Ureter (tissue), 1 donor: ENCODE measurements at regions not wholly inside any gene's neighbourhood (a gene's known extent, or its start where the extent isn't known, plus 50 kb on each side); places are given as distances from the start of the nearest gene placed in this dataset.
"Not testable (repeated sequence)": the region's sequence is repeated elsewhere in the genome, so short reads cannot be mapped to it uniquely, and the experiment has no call there.

Experiments used
- DNase-seq: peaks from one replicate; pipeline ENCODE4 v3.0.0-alpha.2; 2020; ENCODE audit warnings: low spot score
- donor health status: DM: yes; HTN: yes; CAD: no.

- DNase-seq, result no peak
Observed at GRCh38 chr17:6257336-6257735, 177.6 kb downstream of the AIPL1 start.

DNA sequence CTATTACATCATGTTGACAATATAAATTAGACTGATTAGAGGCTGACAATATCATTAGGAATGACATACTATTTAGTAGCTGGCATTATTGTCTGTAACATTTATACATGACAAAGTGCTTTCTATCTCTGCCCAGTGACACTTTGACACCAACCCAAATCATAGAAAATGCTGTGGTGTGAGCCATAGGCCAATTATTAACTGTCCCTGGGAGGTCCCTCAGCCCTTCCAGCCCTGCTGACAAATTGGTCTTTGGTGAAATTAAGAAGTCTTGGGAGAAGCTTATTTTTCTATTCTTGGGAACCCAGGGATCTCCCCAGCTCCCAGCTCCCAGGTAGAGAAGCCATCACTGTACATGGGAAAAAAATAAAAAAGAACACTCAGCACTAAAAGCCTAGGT, 179.6 kb downstream of the AIPL1 start:
- no peak for DNase-seq

- no peak for DNase-seq
Observed at GRCh38 chr17:6254036-6254435, 180.9 kb downstream of the AIPL1 start.

DNA sequence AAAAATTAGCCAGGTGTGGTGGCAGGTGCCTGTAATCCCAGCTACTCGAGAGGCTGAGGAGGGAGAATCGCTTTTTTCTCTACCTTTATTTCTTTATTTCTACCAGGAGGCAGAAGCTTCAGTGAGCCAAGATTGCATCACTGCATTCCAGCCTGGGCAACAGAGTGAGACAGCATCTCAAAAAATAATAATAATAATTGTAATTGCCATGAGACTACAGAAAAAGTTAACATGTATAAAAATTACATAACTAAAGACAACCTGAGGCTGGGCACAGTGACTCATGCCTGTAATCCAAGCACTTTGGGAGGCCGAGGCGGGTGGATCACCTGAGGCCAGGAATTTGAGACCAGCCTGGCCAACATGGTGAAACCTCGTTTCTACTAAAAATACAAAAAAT, 181.5 kb downstream of the WSCD1 start:
- DNase-seq, result not testable (repeated sequence)

DNA sequence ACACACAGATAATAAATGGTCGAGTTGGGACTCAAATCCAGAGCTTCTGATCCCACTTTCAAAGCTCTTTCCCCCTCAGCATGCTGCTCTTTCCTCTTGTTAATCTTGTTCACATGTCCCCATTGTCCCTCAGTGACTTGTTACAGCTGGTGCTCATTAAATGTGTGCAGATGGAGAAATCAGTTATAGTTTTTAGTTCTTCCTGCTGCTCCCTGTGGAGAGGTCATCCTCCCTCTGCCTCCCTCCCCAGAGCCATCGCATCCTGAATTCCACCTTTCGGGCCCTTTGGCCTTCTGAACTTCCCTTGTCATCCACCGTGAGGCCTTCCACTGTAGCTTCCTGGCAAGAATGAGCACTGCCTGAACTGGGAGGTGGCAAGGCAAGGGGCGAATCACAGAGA, 179.6 kb downstream of the WSCD1 start:
- DNase-seq, result no peak

GRCh38 chr17:6248061-6248460, 177.9 kb downstream of the WSCD1 start:
- DNase-seq, result no peak

GRCh38 chr17:6245301-6246177, 175.4 kb downstream of the WSCD1 start:
- no peak for DNase-seq

GRCh38 chr17:6244796-6245195, 174.6 kb downstream of the WSCD1 start:
- DNase-seq, result no peak

- DNase-seq, result no peak
Observed at GRCh38 chr17:6244253-6244652, 174.1 kb downstream of the WSCD1 start.

DNA sequence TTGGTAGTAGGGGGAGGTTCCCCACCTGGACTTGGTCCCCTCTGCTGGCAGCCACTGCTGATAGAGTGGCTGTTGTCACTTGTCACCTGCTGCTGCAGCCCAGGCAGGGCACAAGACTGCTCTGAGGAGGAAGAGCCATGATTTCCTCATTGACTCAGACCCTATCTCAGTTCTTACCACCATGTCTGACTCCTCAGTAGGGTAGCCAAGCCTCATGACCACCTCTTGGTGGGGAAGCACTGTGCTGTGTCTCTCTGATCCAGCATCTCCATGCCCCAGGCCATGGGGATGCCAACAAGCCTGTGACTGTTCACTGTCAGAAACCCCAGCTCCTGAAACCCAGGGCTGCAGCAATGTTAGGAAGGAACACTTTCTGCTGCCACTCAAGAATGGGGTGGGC, 173.0 kb downstream of the WSCD1 start:
- DNase-seq, result no peak

DNA sequence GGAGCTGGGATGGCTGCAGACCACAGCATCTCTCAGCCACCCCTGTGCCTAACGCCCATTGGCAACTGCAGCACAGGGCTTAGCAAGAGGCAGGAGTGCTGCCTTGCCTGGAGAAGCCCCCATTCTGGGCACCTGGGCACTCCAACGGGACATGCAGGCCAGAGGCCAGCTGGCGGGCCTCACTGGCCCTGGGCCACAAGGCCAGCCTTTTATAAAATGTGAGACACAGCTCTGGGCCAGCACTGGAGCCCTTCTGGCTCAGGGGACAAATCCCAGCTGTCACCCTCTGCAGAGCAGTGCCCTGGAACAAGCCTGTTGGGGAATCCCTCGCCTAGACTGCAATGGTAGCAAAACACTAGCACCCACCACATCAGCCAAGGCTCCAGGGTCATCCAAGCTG, 171.8 kb downstream of the WSCD1 start:
- no peak for DNase-seq

GRCh38 chr17:6241381-6241780, 171.2 kb downstream of the WSCD1 start:
- no peak for DNase-seq

GRCh38 chr17:6240601-6241000, 170.4 kb downstream of the WSCD1 start:
- DNase-seq, result no peak

DNA sequence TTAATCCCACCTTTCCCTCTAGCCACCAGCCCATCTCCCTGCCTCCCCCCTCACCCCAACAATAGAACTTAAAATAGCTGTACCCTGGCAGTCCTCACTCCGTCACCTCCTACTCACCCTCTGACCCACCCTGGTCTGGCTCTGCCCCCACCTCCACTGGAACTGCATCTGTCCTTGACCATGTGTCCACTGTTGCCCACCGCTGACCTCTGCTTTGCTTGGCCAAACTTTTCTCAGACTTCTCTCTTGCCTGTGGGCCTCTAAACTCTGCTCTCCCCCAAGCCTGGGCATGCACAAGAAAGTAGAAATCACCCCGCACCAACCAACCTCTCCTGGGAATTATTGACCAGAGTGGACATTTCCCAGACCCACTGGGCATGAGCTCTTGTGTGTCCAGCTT, 169.8 kb downstream of the WSCD1 start:
- no peak for DNase-seq

- no peak for DNase-seq
Observed at GRCh38 chr17:6239241-6239798, 169.1 kb downstream of the WSCD1 start.

- no peak for DNase-seq
Observed at GRCh38 chr17:6233856-6234255, 163.7 kb downstream of the WSCD1 start.

- no peak for DNase-seq
Observed at GRCh38 chr17:6233339-6233738, 163.2 kb downstream of the WSCD1 start.

DNA sequence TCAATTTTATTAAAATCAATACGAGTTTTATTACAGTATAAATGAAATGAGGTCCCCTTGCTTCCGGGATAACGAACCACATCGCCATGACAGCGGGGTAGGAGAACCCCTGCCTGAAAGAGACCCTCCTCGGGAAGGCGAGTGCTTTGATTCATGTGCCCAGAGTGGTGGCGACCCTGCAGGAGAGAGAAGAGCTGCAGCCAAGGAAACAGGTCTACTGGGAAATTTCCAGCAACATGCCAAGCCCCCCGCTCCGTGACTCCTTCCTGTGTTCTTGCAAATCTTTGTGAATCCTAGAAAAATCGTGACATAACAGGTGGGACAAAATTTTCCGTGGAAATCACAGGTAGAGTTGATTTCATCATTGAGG, 162.5 kb downstream of the WSCD1 start:
- no peak for DNase-seq

GRCh38 chr17:6231886-6232731, 161.9 kb downstream of the WSCD1 start:
- DNase-seq, result no peak

- no peak for DNase-seq
Observed at GRCh38 chr17:6231465-6231864, 161.3 kb downstream of the WSCD1 start.

- DNase-seq, result no peak
Observed at GRCh38 chr17:6218333-6218732, 148.2 kb downstream of the WSCD1 start.
